Glutamatergic neuron (in vitro differentiated cells): ENCODE measurements at regions not wholly inside any gene's neighbourhood (a gene's known extent, or its start where the extent isn't known, plus 50 kb on each side); places are given as distances from the start of the nearest gene placed in this dataset.
"Not testable (repeated sequence)": the region's sequence is repeated elsewhere in the genome, so short reads cannot be mapped to it uniquely, and the experiment has no call there.

ENCODE experiments used
- DNase-seq: peaks from one replicate; pipeline ENCODE4 v3.0.0; 2022
- H3K27ac Mint-ChIP-seq: one replicate; pipeline ENCODE4 v1.8.0; 2020; ENCODE audit warnings: mild to moderate bottlenecking, mixed read lengths, inconsistent platforms; ENCODE audit not compliant: unreplicated experiment
- H3K27me3 Mint-ChIP-seq: one replicate; pipeline ENCODE4 v1.8.0; 2020; ENCODE audit warnings: mild to moderate bottlenecking, moderate library complexity, mixed read lengths, inconsistent platforms; ENCODE audit not compliant: unreplicated experiment
- H3K36me3 Mint-ChIP-seq: one replicate; pipeline ENCODE4 v1.8.0; 2020; ENCODE audit warnings: mild to moderate bottlenecking, mixed read lengths, inconsistent platforms; ENCODE audit not compliant: unreplicated experiment
- H3K4me1 Mint-ChIP-seq: one replicate; pipeline ENCODE4 v1.8.0; 2020; ENCODE audit warnings: mild to moderate bottlenecking, low read depth, mixed read lengths, inconsistent platforms; ENCODE audit not compliant: unreplicated experiment
- H3K4me3 Mint-ChIP-seq: one replicate; pipeline ENCODE4 v1.8.0; 2020; ENCODE audit warnings: mild to moderate bottlenecking, mixed read lengths, inconsistent platforms; ENCODE audit not compliant: unreplicated experiment
- H3K9me3 Mint-ChIP-seq: one replicate; pipeline ENCODE4 v1.8.0; 2020; ENCODE audit warnings: mild to moderate bottlenecking, moderate library complexity, mixed read lengths, inconsistent platforms; ENCODE audit not compliant: unreplicated experiment
- TF ChIP-seq, protein P1 (sequence below): fragments of 200-600 bp; sonication (generic); IDR thresholded peaks from one replicate; pipeline ENCODE4 v1.5.0; 2021; ENCODE audit not compliant: partially characterized antibody, unreplicated experiment

DNA sequence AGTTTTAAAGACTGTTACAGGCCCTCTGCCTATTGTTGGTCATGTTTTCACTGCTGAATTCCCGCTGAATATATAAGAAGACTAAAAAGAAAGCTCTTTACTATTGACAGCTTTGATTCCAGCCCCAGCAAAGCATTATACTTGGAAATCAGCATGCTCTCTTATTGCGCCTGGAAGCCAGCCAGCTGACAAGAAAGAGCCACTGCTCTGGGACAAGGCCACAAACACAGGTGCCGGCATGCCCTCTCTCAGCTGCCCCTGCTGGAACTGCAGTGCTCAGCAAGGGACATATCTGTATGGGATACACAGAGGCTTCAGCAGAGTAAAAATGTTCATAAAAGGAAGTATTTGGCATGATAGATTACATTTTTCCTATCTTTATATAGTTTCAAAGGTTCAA is 523.9 kb downstream of the ADRA2A start:
- no peaks in the 10 kb centered on the region for H3K9me3 Mint-ChIP-seq
- H3K4me1 Mint-ChIP-seq: no peaks in the 10 kb centered on the region
- TF ChIP-seq, protein P1, sequence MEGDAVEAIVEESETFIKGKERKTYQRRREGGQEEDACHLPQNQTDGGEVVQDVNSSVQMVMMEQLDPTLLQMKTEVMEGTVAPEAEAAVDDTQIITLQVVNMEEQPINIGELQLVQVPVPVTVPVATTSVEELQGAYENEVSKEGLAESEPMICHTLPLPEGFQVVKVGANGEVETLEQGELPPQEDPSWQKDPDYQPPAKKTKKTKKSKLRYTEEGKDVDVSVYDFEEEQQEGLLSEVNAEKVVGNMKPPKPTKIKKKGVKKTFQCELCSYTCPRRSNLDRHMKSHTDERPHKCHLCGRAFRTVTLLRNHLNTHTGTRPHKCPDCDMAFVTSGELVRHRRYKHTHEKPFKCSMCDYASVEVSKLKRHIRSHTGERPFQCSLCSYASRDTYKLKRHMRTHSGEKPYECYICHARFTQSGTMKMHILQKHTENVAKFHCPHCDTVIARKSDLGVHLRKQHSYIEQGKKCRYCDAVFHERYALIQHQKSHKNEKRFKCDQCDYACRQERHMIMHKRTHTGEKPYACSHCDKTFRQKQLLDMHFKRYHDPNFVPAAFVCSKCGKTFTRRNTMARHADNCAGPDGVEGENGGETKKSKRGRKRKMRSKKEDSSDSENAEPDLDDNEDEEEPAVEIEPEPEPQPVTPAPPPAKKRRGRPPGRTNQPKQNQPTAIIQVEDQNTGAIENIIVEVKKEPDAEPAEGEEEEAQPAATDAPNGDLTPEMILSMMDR: no peak
- no peak for DNase-seq
- no peaks in the 10 kb centered on the region for H3K36me3 Mint-ChIP-seq
- H3K27me3 Mint-ChIP-seq: no peaks in the 10 kb centered on the region
- H3K4me3 Mint-ChIP-seq: no peak overlapping the region
- no peak overlapping the region for H3K27ac Mint-ChIP-seq

DNA sequence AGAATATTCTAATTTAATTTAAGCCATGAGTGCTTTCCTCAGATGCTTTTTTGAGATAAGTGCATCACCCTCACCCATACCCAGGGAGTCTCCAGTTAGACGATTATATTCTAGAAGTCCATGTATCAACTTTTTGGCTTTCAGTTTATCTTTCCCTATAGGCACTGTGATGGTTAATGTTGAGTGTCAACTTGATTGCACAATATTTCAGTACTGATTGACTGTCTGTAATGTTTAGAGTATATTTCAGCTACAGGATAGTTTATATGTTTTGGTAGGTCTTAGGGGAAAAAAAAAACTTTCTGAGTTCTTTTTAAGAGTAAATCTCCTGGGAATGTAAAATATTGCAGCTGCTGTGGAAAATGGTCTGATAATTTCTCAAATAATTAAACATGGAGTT is 535.4 kb downstream of the ADRA2A start:
- Mint-ChIP-seq H3K36me3 (no peaks in the 10 kb centered on the region), H3K9me3 (no peaks in the 10 kb centered on the region), H3K27ac (no peak overlapping the region), H3K4me3 (no peak overlapping the region), H3K4me1 (no peaks in the 10 kb centered on the region), H3K27me3 (peaks cover 2% of the 10 kb centered on the region)
- TF ChIP-seq, protein P1: no peak
- DNase-seq: no peak

DNA sequence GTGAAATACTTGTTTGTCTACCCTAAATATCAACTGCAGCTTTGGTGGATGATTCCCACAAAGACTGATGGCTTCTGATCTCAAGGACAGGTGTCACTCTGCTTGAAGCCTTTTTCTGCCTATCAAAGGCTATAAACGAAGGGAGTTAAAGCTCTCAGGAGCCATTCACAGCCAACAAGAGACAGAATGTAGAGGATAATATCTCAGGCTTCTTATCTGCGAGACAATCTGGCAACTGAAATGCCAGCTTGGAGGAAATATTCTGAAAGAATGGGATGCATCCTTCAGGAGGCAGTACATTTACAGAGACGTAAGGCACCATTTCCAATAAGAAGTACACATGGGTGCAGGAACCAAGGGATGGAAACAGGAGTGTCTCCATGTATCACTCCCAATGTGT is 549.4 kb downstream of the GPAM start:
- Mint-ChIP-seq H3K9me3 (peaks cover 3% of the 10 kb centered on the region), H3K4me1 (no peaks in the 10 kb centered on the region), H3K4me3 (no peak overlapping the region), H3K27ac (no peak overlapping the region), H3K27me3 (peaks cover 3% of the 10 kb centered on the region), H3K36me3 (peaks cover 4% of the 10 kb centered on the region)
- no peak for DNase-seq
- TF ChIP-seq, protein P1: no peak

DNA sequence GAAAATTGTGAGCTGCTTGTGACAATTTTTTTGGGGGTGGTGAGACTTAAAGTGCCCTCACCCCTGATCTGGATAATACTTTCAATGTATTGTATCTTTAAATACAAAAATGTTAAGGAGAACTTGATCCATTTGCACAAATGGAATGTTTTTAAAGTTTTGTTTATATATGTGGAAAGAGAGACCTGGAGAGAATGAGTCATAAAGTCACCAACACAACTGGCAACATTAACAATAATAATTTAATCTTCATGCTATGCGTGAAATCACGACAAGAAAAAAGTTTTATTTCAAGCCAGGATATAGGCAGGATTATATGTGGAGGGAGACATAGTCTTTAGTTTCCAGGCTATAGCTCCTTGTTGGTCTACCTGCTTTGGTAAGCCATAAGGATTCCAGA is 537.5 kb downstream of the GPAM start:
- Mint-ChIP-seq H3K27me3 (peaks cover 1% of the 10 kb centered on the region), H3K27ac (no peak overlapping the region), H3K9me3 (no peaks in the 10 kb centered on the region), H3K4me1 (no peaks in the 10 kb centered on the region), H3K36me3 (no peaks in the 10 kb centered on the region), H3K4me3 (no peak overlapping the region)
- TF ChIP-seq, protein P1: no peak
- DNase-seq: no peak

DNA sequence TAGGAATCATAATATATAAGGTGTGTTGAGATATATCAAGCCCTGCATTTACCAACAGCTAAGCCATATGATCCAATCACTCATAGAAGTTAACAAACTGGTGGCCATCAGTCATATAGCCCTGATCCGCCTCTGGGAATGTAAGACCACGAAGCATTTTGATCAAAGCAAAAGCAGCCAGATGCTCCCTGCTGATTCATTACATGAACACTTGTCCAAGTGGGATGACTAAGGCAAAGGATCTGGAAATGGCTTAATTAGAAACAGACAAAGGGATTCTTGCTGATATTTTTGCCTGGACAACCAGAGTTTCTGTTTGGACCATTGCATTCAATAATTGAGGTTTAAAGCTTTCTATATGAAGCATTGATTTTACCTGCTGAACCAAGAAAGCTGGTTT is 535.5 kb downstream of the GPAM start:
- H3K9me3 Mint-ChIP-seq: no peaks in the 10 kb centered on the region
- no peak overlapping the region for H3K27ac Mint-ChIP-seq
- TF ChIP-seq, protein P1: no peak
- no peaks in the 10 kb centered on the region for H3K36me3 Mint-ChIP-seq
- H3K4me1 Mint-ChIP-seq: no peaks in the 10 kb centered on the region
- H3K27me3 Mint-ChIP-seq: no peaks in the 10 kb centered on the region
- no peak overlapping the region for H3K4me3 Mint-ChIP-seq
- DNase-seq: no peak

DNA sequence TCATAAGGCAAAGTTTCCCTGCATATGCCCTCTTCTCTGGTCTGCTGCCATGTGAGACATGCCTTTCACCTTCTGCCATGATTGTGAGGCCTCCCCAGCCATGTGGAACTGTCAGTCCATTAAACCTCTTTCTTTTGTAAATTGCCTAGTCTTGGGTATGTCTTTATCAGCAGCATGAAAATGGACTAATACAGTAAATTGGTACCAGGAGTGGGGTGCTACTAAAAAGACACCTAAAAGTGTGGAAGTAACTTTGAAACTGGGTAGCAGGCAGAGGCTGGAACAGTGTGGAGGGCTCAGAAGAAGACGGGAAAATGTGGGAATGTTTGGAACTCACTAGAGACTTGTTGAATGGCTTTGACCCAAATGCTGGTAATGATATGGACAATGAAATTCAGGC is 534.5 kb downstream of the GPAM start:
- not testable (repeated sequence) for H3K27me3 Mint-ChIP-seq, DNase-seq, H3K4me1 Mint-ChIP-seq, H3K27ac Mint-ChIP-seq, H3K36me3 Mint-ChIP-seq, H3K9me3 Mint-ChIP-seq, H3K4me3 Mint-ChIP-seq
